NK-92 treated with Interleukin-12 subunit alpha and Interleukin-12 subunit beta, amount 100 ng/mL, for 24 hours (cell line): ENCODE measurements at regions not wholly inside any gene's neighbourhood (a gene's known extent, or its start where the extent isn't known, plus 50 kb on each side); places are given as distances from the start of the nearest gene placed in this dataset.
A peak's percentile ranks its signal among the peaks of the same experiment; 100 is the strongest.

ENCODE experiments used
- DNase-seq: peaks from one replicate; lab custom pipeline; 2025; lab: John Stamatoyannopoulos, UW

- no peak for DNase-seq
Observed at GRCh38 chr4:152159773-152160172, 376.1 kb downstream of the FBXW7 start.

GRCh38 chr4:152158225-152158624 lies 377.7 kb downstream of the FBXW7 start:
- no peak for DNase-seq

DNA sequence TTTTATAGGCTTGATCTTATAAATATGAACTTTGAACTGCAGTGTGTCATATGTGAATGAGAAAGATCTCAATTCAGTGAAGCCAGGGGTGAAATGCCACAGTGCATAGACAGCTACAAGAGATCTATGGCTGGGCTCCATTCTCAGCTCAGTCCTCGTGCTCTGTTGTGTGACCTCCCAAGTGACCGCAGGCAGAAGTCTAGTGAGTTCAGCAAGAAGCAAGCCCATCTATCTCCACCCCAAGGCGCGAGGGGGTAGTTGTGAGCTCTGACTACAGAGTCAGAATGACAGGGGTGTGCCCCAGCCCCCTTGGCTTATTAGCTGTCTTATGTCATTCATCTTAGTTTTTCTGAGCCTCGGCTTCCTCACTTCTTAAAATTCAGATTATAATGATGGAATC lies 378.3 kb downstream of the FBXW7 start:
- no peak for DNase-seq

GRCh38 chr4:152156442-152156841 lies 379.4 kb downstream of the FBXW7 start:
- no peak for DNase-seq

DNA sequence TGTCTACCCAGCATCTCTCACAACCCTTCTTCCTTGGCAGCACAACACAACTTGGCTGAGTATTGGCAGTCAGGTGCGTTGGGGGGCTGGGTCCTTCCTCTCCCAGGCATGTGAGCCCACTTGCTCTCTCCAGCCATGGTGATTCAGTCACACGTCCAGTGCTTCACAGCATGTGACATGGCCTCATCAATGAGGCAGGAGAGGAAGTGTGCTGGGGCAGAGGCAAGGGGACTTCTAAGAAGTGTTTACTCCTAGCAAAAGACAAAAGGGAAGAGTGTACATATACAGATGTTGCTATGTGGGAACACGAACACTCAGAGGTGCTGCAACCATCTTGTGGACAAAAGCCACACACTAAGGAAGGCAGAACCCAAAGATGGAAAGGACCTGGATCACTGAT lies 380.8 kb downstream of the FBXW7 start:
- peak; percentile 0 for DNase-seq

DNA sequence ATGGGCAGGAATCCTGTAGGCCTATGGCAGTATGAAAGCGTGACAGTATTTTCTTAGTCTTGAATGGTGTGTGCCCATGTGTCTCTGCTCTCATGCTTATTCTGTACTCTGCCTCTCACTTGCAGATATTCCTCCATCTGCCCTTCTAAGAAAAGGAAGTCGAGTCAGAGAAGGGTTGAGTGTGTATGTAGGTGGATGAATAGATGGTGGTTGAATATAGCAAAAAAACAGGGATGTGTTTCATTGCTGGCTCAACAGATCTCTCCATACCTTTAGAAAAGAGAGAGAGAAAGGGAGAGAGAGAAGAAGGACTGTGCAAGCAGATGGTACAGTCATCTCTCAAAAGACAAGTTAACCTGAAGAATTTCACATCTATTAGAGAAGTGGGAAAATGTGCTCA lies 381.5 kb downstream of the FBXW7 start:
- no peak for DNase-seq

DNA sequence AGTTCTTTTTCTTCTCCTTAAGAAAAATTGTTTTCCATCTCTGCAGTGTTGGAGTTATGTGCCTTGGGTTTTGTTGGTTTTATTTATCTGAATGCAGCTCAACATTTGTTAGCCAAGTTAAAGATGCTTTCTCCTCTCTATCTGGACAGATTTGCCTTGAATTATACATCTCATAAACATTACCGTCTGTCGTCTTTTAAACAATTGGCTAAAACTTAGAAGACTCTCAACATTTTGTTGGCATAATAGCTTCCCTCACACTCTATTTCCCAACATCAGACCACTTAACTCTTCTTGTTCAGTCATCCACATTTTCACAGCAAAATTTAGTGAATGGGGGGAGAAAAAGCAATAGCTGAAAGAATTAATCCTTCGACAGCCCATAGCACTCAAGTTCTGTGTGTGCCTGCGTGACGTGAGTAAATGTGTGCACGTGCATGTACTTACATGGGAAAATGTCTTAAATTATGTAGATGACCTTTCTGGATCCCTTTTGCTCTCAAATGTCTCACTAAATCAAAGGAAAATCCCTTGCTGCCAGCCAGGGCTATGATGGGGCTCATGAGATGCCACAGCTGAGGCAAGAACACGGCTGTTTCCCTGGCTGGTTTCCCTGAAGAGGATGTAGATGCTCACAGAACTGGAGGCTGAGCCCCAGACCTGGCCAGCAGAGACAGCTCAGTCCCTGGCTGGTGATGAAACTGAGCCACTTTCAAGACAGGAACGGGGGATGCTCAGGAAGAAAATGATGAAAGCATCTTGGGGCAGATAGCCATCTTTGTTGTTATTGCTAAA lies 382.2 kb downstream of the FBXW7 start:
- no peak for DNase-seq

- no peak for DNase-seq
Observed at GRCh38 chr4:152150214-152150613, 385.7 kb downstream of the FBXW7 start.

GRCh38 chr4:152149745-152150144 lies 386.1 kb downstream of the FBXW7 start:
- DNase-seq: no peak

DNA sequence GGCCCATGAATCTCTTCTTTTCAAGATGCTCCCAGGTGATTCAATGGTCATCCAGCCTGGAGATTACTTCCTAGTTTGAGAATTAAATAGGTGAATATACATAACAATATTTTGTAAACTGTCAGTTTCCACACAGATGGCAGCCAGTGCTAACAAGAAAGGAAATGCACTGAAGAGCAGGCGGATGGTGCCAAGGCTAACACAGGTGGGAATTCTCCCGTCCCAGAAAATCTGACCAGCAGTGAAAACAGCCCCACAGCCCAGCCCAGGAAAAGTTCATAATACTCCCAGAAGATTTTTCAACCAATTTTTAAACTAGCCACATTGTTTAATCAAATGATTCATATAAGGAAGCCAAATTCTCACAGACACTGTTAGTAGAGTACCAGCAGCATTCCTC lies 387.2 kb upstream of the GATB start:
- DNase-seq: no peak

- DNase-seq: no peak
Observed at GRCh38 chr4:152146244-152146643, 385.4 kb upstream of the GATB start.

GRCh38 chr4:152143806-152144205 lies 383.0 kb upstream of the GATB start:
- DNase-seq: no peak

GRCh38 chr4:152138451-152138850 lies 377.6 kb upstream of the GATB start:
- no peak for DNase-seq

GRCh38 chr4:152132776-152133175 lies 372.0 kb upstream of the GATB start:
- DNase-seq: no peak

DNA sequence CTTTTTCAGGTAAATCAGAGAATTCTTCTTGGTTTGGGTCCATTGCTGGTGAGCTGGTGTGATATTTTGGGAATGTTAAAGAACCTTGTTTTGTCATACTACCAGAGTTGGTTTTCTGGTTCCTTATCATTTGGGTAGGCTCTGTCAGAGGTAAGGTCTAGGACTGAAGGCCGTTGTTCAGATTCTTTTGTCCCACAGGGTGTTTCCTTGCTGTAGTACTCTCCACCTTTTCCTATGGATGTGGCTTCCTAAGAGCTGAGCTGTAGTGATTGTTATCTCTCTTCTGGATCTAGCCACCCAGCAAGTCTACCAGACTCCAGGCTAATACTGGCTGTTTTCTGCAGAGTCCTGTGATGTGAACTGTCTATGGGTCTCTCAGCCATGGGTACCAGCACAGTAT lies 367.5 kb upstream of the GATB start:
- no peak for DNase-seq

- no peak for DNase-seq
Observed at GRCh38 chr4:152126238-152126637, 365.4 kb upstream of the GATB start.

DNA sequence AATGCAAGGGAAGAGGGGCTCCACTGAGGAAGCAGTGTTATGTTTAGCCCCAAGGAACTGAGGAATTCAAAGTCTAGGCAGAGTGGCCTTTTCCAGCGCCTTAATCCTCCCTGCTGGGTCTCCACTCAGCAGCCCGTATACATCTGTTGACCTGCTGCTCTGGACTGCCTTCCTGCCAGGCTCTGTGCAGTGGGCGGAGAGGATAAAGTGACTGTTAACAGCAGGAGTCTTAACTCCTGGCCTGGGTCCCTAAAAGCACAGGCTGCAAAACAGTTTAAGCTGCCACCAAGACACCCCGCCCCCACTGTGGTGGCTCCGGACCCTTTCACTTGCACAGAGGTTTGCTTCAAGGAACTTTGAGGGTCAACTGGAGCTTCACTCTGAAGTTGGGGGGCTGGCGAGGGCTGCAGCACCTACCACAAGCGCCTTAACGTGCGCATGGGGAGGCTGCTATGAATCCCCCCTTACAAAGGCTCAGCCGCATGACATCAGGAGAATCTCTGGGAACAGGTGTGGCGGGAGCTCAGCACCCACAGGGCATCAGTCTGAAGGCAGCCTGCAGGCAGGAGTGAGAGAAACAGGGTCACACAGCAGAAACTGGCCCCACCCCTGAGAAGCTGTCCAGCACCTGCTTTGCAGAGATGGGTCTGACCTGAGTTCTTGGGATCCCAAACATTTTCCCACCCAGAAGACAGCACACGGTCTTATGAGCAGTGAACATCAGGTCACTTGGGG lies 358.2 kb upstream of the GATB start:
- DNase-seq: no peak

GRCh38 chr4:152117933-152118507 lies 357.2 kb upstream of the GATB start:
- no peak for DNase-seq

- DNase-seq: no peak
Observed at GRCh38 chr4:152117520-152117919, 356.7 kb upstream of the GATB start.

DNA sequence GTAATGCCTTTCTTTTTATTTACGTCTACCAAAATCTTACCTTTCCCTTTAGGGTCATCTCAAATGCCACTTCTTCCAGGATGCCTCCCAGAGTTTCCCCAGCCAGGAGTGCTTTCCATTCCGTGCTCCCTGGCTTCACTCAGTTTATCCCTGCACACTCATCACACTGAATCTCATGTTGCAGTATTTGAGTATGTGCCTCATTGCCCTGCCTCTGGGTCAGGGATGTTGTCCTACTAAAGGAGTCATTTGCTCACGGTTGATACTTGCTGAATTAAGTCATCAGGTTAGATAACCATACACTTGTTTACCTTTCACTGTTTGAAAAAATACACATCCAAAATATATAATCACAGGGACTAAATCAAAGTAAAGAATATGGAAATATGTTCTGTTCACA lies 356.2 kb upstream of the GATB start:
- DNase-seq: no peak

GRCh38 chr4:152115794-152116193 lies 355.0 kb upstream of the GATB start:
- DNase-seq: no peak

GRCh38 chr4:152115118-152115517 lies 354.3 kb upstream of the GATB start:
- no peak for DNase-seq

- DNase-seq: no peak
Observed at GRCh38 chr4:152114562-152114961, 353.8 kb upstream of the GATB start.
